ENCODE measurements at regions not wholly inside any gene's neighbourhood (a gene's known extent, or its start where the extent isn't known, plus 50 kb on each side); places are given as distances from the start of the nearest gene placed in this dataset.

DNA sequence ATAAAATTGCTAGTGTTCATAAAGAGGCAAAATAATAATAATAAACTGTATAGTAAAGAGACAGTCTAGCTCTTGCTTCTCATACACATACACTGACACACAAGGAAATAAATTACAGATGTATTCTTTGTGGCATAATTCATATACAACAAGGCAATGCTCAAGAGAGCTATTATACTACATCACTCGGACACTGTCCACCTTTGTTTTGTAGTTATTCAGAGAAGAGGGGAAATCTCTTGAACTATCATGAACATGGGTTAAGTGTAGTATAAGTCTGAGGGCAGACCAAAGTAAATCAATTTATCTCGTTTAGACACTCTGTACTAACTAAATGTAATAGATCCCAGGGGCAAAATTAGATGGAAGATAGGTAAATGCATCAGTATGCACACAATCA lies 72.7 kb upstream of the PHIP start:
- H3K36me3 Mint-ChIP-seq: no peaks in the 10 kb centered on the region
- no peaks in the 10 kb centered on the region for H3K4me1 Mint-ChIP-seq
- no peak for DNase-seq (ENCODE audit: low spot score in 2 of 2, unreplicated experiment in 2 of 2)
- no peaks in the 10 kb centered on the region for H3K9me3 Mint-ChIP-seq
- no peak overlapping the region for H3K27ac Mint-ChIP-seq
- H3K4me3 Mint-ChIP-seq: no peak overlapping the region
- H3K27me3 Mint-ChIP-seq (ENCODE audit: low read depth): no peaks in the 10 kb centered on the region
- no peak for TF ChIP-seq CTCF (IDR thresholded peaks at IDR 0.05; ENCODE audit: unreplicated experiment)

DNA sequence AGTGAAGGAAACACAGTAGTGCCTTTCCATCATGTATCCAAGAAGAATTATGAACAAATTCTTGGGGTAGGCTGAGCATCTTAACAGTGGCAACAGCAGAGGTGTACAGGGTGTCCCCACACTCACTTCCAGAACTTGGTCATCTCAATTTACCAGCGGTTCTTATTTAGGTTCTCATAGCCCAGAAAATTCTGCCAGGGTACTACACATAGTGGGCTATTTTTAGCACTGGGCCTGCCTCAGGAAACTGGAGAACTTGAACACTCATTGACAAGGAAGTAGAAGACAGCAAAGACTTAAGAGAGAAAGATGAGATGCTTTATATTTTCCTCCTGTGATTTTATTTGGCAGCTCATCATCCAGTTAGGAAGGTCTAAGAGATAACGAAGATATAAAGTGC lies 71.8 kb upstream of the PHIP start:
- DNase-seq (ENCODE audit: low spot score in 2 of 2, unreplicated experiment in 2 of 2): no peak
- no peak overlapping the region for H3K27ac Mint-ChIP-seq
- H3K9me3 Mint-ChIP-seq: no peaks in the 10 kb centered on the region
- TF ChIP-seq CTCF (IDR thresholded peaks at IDR 0.05; ENCODE audit: unreplicated experiment): no peak
- no peak overlapping the region for H3K4me3 Mint-ChIP-seq
- H3K4me1 Mint-ChIP-seq: no peaks in the 10 kb centered on the region
- no peaks in the 10 kb centered on the region for H3K36me3 Mint-ChIP-seq
- no peaks in the 10 kb centered on the region for H3K27me3 Mint-ChIP-seq (ENCODE audit: low read depth)

GRCh38 chr6:79146421-79146820 lies 68.4 kb upstream of the PHIP start:
- H3K36me3 Mint-ChIP-seq: no peaks in the 10 kb centered on the region
- no peak for TF ChIP-seq CTCF (IDR thresholded peaks at IDR 0.05; ENCODE audit: unreplicated experiment)
- H3K27me3 Mint-ChIP-seq (ENCODE audit: low read depth): no peaks in the 10 kb centered on the region
- H3K27ac Mint-ChIP-seq: no peak overlapping the region
- H3K4me3 Mint-ChIP-seq: no peak overlapping the region
- no peak for DNase-seq (ENCODE audit: low spot score in 2 of 2, unreplicated experiment in 2 of 2)
- no peaks in the 10 kb centered on the region for H3K9me3 Mint-ChIP-seq
- no peaks in the 10 kb centered on the region for H3K4me1 Mint-ChIP-seq

DNA sequence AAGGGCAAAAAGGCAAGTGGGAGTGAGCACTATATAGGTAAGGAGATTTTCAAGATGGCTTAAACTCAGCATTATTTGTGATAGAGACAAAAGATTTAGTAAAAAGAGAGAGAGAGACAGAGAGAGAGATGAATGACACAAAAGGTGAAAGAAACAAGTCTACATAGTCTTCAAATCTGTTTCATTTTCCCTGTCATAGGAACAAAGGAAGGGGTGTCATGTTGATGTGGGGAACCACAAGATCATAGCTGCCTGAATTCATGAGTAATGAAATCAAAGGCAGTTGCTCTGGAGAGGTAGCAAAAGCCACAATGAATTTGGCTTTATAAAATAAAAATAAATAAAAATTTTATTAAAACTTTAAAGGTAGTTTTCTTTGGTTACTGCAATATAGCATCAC lies 67.2 kb upstream of the PHIP start:
- H3K9me3 Mint-ChIP-seq: no peaks in the 10 kb centered on the region
- H3K27me3 Mint-ChIP-seq (ENCODE audit: low read depth): no peaks in the 10 kb centered on the region
- no peaks in the 10 kb centered on the region for H3K4me1 Mint-ChIP-seq
- no peak for TF ChIP-seq CTCF (IDR thresholded peaks at IDR 0.05; ENCODE audit: unreplicated experiment)
- no peak overlapping the region for H3K27ac Mint-ChIP-seq
- no peak for DNase-seq (ENCODE audit: low spot score in 2 of 2, unreplicated experiment in 2 of 2)
- no peaks in the 10 kb centered on the region for H3K36me3 Mint-ChIP-seq
- no peak overlapping the region for H3K4me3 Mint-ChIP-seq

GRCh38 chr6:79143320-79143898 lies 65.4 kb upstream of the PHIP start:
- no peak overlapping the region for H3K27ac Mint-ChIP-seq
- peaks cover 6% of the 10 kb centered on the region for H3K9me3 Mint-ChIP-seq
- H3K36me3 Mint-ChIP-seq: no peaks in the 10 kb centered on the region
- H3K4me3 Mint-ChIP-seq: no peak overlapping the region
- TF ChIP-seq CTCF (IDR thresholded peaks at IDR 0.05; ENCODE audit: unreplicated experiment): no peak
- H3K27me3 Mint-ChIP-seq (ENCODE audit: low read depth): no peaks in the 10 kb centered on the region
- H3K4me1 Mint-ChIP-seq: no peaks in the 10 kb centered on the region
- no peak for DNase-seq (ENCODE audit: low spot score in 2 of 2, unreplicated experiment in 2 of 2)

GRCh38 chr6:79138146-79138545 lies 60.1 kb upstream of the PHIP start:
- Mint-ChIP-seq H3K27ac (no peak overlapping the region), H3K9me3 (peaks cover 59% of the 10 kb centered on the region), H3K4me1 (no peaks in the 10 kb centered on the region), H3K36me3 (peaks cover 16% of the 10 kb centered on the region), H3K4me3 (no peak overlapping the region), H3K27me3 (ENCODE audit: low read depth) (no peaks in the 10 kb centered on the region)
- no peak for DNase-seq (ENCODE audit: low spot score in 2 of 2, unreplicated experiment in 2 of 2)
- no peak for TF ChIP-seq CTCF (IDR thresholded peaks at IDR 0.05; ENCODE audit: unreplicated experiment)
